DMS53 treated with DMSO at 0.1 percent for 48 hours (cell line): ENCODE measurements at regions not wholly inside any gene's neighbourhood (a gene's known extent, or its start where the extent isn't known, plus 50 kb on each side); places are given as distances from the start of the nearest gene placed in this dataset.
"Not testable (repeated sequence)": the region's sequence is repeated elsewhere in the genome, so short reads cannot be mapped to it uniquely, and the experiment has no call there.

Experiments used
- DNase-seq: peaks from one replicate; lab custom pipeline; 2025; ENCODE audit not compliant: unreplicated experiment; lab: John Stamatoyannopoulos, UW

GRCh38 chrX:44785652-44786051 is 58.2 kb upstream of the DUSP21 start:
- no peak for DNase-seq

- no peak for DNase-seq
These were observed 59.6 kb upstream of the DUSP21 start for GRCh38 chrX:44784241-44784640.

GRCh38 chrX:44778254-44778653 is 65.6 kb upstream of the DUSP21 start:
- no peak for DNase-seq

- DNase-seq = no peak
These were observed 68.1 kb upstream of the DUSP21 start for GRCh38 chrX:44775726-44776125.

GRCh38 chrX:44774066-44774465 is 69.8 kb upstream of the DUSP21 start:
- not testable (repeated sequence) for DNase-seq

GRCh38 chrX:44770121-44770520 is 73.7 kb upstream of the DUSP21 start:
- DNase-seq = no peak

GRCh38 chrX:44767308-44767707 is 76.5 kb upstream of the DUSP21 start:
- DNase-seq = no peak

- DNase-seq = no peak
These were observed 78.3 kb upstream of the DUSP21 start for GRCh38 chrX:44765556-44765955.

- no peak for DNase-seq
These were observed 95.9 kb upstream of the DUSP21 start for GRCh38 chrX:44747969-44748368.

- no peak for DNase-seq
These were observed 96.5 kb upstream of the DUSP21 start for GRCh38 chrX:44747317-44747716.

GRCh38 chrX:44744799-44745198 is 99.0 kb upstream of the DUSP21 start:
- no peak for DNase-seq

- no peak for DNase-seq
These were observed 101.2 kb upstream of the DUSP21 start for GRCh38 chrX:44742480-44743155.

- not testable (repeated sequence) for DNase-seq
These were observed 102.0 kb upstream of the DUSP21 start for GRCh38 chrX:44741859-44742258.

- not testable (repeated sequence) for DNase-seq
These were observed 102.4 kb upstream of the DUSP21 start for GRCh38 chrX:44741458-44741857.

- DNase-seq = no peak
These were observed 108.3 kb upstream of the DUSP21 start for GRCh38 chrX:44735498-44735897.

GRCh38 chrX:44733931-44734330 is 109.9 kb upstream of the DUSP21 start:
- no peak for DNase-seq

GRCh38 chrX:44731160-44731559 is 112.7 kb upstream of the DUSP21 start:
- DNase-seq = no peak

GRCh38 chrX:44723426-44723825 is 120.4 kb upstream of the DUSP21 start:
- no peak for DNase-seq

GRCh38 chrX:44708470-44708869 is 135.4 kb upstream of the DUSP21 start:
- no peak for DNase-seq

- no peak for DNase-seq
These were observed 137.8 kb upstream of the DUSP21 start for GRCh38 chrX:44705817-44706551.

- no peak for DNase-seq
These were observed 145.5 kb upstream of the DUSP21 start for GRCh38 chrX:44698357-44698756.

GRCh38 chrX:44693255-44693654 is 150.6 kb upstream of the DUSP21 start:
- no peak for DNase-seq

GRCh38 chrX:44690129-44690528 is 147.5 kb upstream of the FUNDC1 start:
- DNase-seq = no peak
